Peyer's patch (tissue), 4 donors: ENCODE measurements at regions not wholly inside any gene's neighbourhood (a gene's known extent, or its start where the extent isn't known, plus 50 kb on each side); places are given as distances from the start of the nearest gene placed in this dataset.

Experiments
- DNase-seq, 3 donors: peaks; one replicate each; pipeline ENCODE4 v3.0.0-alpha.2; 2017 to 2019
- H3K27ac ChIP-seq, 4 donors: fragments of 200-600 bp; sonication (generic); one replicate each; pipeline ENCODE4 v1.5.1; 2016 to 2019
- H3K27me3 ChIP-seq, 2 donors: fragments of 200-600 bp; sonication (generic); one replicate each; pipeline ENCODE4 v1.5.1; 2019
- H3K36me3 ChIP-seq, 3 donors: fragments of 200-600 bp; sonication (generic); one replicate each; pipeline ENCODE4 v1.5.1; 2016 to 2019
- H3K4me1 ChIP-seq, 4 donors: fragments of 200-600 bp; sonication (generic); one replicate each; pipeline ENCODE4 v1.5.1; 2016 to 2019
- H3K4me3 ChIP-seq, 4 donors: fragments of 200-600 bp; sonication (generic); 1 replicate in 3 of 4; 2 replicates in 1 of 4; pipeline ENCODE4 v1.5.1; 2016 to 2019; ENCODE audit warnings: mild to moderate bottlenecking in 1 of 4
- H3K9me3 ChIP-seq, 4 donors: fragments of 200-600 bp; sonication (generic); one replicate each; pipeline ENCODE4 v1.5.1; 2016 to 2019; ENCODE audit warnings: mild to moderate bottlenecking in 1 of 4
- POLR2A ChIP-seq, 2 donors: fragments of 450-650 bp; IDR thresholded peaks; one replicate each; pipeline ENCODE4 v1.5.1; 2017; ENCODE audit warnings: antibody characterized with exemption in 2 of 2, mild to moderate bottlenecking in 2 of 2, moderate library complexity in 2 of 2
- TF ChIP-seq, protein P1 (sequence below), 6 experiments: fragments of 450-650 bp in 4 of 6; fragments of 200-600 bp in 2 of 6; sonication (generic) in 1 of 6; IDR thresholded peaks; one replicate each; pipeline ENCODE4 v1.5.1; 2017 to 2019; ENCODE audit warnings: antibody characterized with exemption in 6 of 6, mild to moderate bottlenecking in 3 of 6, moderate library complexity in 1 of 6

DNA sequence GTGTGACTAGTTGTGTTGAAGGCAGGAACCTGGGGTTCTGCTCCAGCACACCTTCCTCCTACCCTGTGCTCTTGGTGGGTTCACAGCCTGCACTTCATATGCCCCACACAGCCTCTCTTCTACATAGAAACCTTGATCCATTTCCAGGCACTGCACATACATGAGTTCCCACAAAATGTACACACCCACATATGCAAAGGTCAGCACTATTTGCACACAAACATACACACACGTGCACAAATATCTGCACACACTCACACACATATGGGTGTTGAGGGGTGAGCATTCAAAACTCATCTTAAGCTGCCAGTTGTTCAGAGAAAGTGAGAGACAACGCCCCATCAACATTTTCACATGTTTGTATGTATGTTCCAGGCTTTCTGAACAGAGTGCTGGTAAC, 201.0 kb downstream of the BARX2 start:
- Histone ChIP-seq H3K4me1 (no peaks in the 10 kb centered on the region), H3K27ac (no peak overlapping the region), H3K36me3 (no peaks in the 10 kb centered on the region), H3K27me3 (no peaks in the 10 kb centered on the region), H3K9me3 (peaks cover 0 to 4% (median 0%) of the 10 kb centered on the region in 4 donors), H3K4me3 (no peak overlapping the region)
- DNase-seq = no peak
- no peak for TF ChIP-seq POLR2A (IDR thresholded peaks at IDR 0.05)
- TF ChIP-seq, protein P1, sequence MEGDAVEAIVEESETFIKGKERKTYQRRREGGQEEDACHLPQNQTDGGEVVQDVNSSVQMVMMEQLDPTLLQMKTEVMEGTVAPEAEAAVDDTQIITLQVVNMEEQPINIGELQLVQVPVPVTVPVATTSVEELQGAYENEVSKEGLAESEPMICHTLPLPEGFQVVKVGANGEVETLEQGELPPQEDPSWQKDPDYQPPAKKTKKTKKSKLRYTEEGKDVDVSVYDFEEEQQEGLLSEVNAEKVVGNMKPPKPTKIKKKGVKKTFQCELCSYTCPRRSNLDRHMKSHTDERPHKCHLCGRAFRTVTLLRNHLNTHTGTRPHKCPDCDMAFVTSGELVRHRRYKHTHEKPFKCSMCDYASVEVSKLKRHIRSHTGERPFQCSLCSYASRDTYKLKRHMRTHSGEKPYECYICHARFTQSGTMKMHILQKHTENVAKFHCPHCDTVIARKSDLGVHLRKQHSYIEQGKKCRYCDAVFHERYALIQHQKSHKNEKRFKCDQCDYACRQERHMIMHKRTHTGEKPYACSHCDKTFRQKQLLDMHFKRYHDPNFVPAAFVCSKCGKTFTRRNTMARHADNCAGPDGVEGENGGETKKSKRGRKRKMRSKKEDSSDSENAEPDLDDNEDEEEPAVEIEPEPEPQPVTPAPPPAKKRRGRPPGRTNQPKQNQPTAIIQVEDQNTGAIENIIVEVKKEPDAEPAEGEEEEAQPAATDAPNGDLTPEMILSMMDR (IDR thresholded peaks at IDR 0.05) = no peak

DNA sequence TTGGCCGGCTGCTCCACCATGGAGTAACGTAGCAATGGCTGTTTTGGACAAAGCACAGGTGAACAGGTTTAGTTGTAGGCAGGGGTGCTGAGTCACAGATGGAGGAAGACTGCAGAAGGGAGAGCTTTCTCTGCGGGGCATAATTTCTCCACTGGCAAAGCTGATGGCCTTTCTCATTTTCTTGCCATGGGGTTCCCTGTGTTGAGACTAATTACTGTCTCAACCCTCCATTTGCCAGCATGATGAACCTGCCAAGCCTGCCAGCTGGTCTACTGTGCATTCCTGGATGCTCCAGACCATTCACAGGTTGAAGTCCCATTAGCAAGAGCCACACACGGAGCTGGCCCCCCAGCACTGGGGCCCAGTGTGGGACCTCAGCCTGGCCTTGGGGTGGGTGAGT, 202.4 kb downstream of the BARX2 start:
- Histone ChIP-seq H3K4me3 (no peak overlapping the region), H3K9me3 (peaks cover 0 to 2% (median 0%) of the 10 kb centered on the region in 4 donors), H3K27me3 (no peaks in the 10 kb centered on the region), H3K27ac (no peak overlapping the region), H3K36me3 (no peaks in the 10 kb centered on the region), H3K4me1 (no peaks in the 10 kb centered on the region)
- TF ChIP-seq POLR2A (IDR thresholded peaks at IDR 0.05) = no peak
- TF ChIP-seq, protein P1 (IDR thresholded peaks at IDR 0.05) = no peak
- DNase-seq = no peak

DNA sequence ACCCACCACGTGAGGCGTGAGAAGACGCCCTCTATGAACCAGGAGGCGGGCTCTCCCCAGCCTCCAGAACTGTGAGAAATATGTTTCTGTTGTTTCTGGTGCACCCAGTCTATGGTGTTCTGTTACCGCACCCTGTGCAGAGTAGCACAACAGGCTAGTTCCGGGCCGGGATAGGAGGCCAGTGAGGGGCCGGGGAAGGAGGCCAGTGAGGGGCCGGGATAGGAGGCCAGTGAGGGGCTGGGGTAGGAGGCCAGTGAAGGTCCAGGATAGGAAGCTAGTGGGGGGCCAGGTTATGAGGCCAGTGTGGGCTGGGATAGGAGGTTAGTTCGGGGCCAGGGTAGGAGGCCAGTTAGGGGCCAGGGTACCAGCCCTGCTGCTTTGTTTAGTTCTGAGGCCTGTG, 204.6 kb downstream of the BARX2 start:
- no peaks in the 10 kb centered on the region for H3K4me1 ChIP-seq
- no peak for TF ChIP-seq POLR2A (IDR thresholded peaks at IDR 0.05)
- TF ChIP-seq, protein P1 (IDR thresholded peaks at IDR 0.05) = no peak
- no peaks in the 10 kb centered on the region for H3K27me3 ChIP-seq
- H3K36me3 ChIP-seq = no peaks in the 10 kb centered on the region
- no peaks in the 10 kb centered on the region for H3K9me3 ChIP-seq
- H3K27ac ChIP-seq = no peak overlapping the region
- DNase-seq = no peak
- H3K4me3 ChIP-seq = no peak overlapping the region

DNA sequence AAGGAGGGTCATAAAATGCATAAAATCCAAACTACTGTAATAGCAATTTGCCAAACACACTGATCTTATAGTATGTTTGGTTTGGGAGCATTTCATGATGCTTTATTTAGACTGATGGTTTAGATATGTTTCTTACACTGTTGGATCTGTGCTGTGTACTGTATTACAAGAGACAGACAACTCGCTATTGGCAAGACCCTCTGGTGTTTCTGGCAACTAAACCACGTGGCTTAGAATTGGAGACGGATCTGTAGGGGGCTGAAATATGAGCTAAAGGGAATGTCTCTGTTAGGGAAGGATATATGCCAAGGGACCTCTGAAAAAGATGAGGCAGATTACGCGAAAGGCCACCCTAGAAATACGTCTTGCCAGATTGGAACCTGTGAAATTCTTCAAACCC, 208.7 kb downstream of the BARX2 start:
- H3K27ac ChIP-seq = no peak overlapping the region
- DNase-seq = no peak
- no peak overlapping the region for H3K4me3 ChIP-seq

DNA sequence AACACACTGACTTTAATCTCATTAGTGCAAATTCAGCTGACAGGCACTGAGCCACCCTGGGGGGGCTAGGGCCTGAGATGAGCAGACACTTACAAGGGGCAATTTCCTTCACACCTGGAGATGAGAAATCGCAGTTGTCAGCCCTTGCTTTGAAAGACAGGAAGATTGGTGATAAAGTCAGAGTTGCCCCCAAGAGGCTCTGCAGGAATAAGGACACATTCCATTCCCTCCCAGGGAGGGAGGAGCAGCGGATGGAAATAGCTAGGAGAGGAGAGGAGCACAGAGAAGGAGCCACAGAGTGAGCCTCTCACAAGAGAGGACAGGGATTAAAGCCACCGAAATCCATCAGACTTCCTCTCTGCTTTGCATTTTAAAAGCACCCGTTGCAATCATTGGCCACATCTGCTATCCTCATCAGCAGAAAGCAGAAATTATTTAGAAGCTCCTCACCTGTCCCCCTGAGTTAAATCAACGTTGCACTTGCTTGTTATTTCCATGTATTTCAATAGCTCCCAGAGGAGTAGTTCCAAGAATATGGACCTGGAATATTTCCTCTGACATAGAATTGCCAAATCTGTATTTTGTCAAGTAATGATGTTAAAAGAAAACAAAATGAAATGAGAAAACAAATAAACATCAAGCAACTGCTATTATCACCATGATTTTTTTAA, 213.7 kb downstream of the BARX2 start:
- H3K9me3 ChIP-seq = no peaks in the 10 kb centered on the region
- no peaks in the 10 kb centered on the region for H3K4me1 ChIP-seq
- H3K27me3 ChIP-seq = no peaks in the 10 kb centered on the region
- no peak for TF ChIP-seq POLR2A (IDR thresholded peaks at IDR 0.05)
- TF ChIP-seq, protein P1 (IDR thresholded peaks at IDR 0.05) = no peak
- no peak for DNase-seq
- no peaks in the 10 kb centered on the region for H3K36me3 ChIP-seq
- no peak overlapping the region for H3K27ac ChIP-seq
- no peak overlapping the region for H3K4me3 ChIP-seq

More for the DNA sequence above, 208.7 kb downstream of the BARX2 start:
- no peak for TF ChIP-seq POLR2A (IDR thresholded peaks at IDR 0.05)
- TF ChIP-seq, protein P1 (IDR thresholded peaks at IDR 0.05) = no peak
- no peaks in the 10 kb centered on the region for H3K27me3 ChIP-seq
- H3K4me1 ChIP-seq = no peaks in the 10 kb centered on the region
- no peaks in the 10 kb centered on the region for H3K9me3 ChIP-seq
- no peaks in the 10 kb centered on the region for H3K36me3 ChIP-seq
